Hippocampal formation (tissue), 2 donors: ENCODE measurements at regions not wholly inside any gene's neighbourhood (a gene's known extent, or its start where the extent isn't known, plus 50 kb on each side); places are given as distances from the start of the nearest gene placed in this dataset.

ENCODE experiments used
- DNase-seq, 2 donors: peaks; one replicate each; lab custom pipeline; 2025; lab: John Stamatoyannopoulos, UW

DNA sequence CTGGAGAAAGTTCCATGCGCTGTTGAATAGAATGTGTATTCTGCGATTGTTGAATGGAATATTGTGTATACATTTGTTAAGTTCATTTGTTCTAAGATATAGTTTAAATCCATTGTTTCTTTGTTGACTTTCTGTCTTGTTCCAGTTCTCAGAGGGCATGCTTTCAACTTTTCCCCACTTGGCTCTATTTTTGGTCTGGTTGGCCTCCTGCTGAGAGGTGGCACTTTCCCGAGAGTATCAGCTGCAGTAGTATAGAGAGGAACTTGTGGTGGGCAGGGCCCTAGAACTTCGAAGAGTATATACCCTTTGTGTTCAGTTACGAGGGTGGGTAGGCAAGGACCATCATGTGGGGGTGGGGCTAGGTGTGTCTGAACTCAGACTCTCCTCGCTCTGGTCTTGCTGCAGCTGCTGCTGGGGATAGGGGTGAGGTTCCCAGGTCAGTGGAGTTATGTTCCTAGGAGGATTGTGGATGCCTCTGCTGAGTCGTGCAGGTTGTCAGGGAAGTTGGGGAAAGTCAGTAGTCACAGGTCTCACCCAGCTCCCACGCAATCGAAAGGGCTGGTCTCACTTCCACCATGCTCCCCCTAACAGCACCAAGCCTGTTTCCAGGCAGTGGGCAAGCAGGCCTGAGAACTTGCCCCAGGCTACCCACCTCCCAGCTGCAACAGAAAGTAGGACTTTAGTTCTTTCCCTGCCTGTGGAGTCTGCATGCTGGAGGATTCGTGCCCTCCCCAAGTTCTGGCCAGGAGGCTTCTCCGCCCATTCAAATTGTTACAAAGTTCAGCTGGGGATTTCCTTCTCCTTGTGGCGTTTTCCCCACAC is 118.9 kb upstream of the SSTR4 start:
- no peak for DNase-seq

DNA sequence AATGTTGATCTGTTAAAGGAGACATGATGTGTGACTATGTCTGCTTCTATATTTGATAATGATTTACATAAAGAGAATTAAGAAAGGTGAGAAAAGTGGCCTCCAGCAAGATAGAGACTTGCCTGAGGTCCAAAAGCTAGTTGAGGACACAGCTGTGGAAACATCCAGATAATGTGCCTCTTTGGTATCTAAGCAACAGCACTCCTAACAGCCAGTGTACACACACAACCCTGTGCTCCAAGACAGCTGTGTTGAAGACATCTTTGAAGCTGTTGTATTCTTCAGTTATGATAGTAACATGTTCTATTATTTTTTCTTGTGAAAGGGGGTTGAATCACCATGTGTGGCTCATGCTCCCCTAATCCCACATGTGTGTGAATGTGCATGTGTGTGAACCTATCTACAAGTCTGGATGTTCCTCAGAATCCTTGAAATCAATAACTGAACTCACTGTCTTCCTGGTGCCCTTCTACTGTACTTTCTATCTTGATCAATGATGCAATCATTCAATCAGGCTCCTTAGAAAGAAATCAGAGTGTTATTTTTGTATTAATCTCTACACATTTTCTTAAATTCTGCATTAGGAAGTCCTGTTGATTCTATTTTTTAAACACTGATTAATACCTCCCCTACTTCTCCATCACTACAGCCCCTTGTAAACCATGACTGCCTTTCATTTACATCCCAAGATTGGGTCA is 116.7 kb upstream of the SSTR4 start:
- DNase-seq, result no peak

DNA sequence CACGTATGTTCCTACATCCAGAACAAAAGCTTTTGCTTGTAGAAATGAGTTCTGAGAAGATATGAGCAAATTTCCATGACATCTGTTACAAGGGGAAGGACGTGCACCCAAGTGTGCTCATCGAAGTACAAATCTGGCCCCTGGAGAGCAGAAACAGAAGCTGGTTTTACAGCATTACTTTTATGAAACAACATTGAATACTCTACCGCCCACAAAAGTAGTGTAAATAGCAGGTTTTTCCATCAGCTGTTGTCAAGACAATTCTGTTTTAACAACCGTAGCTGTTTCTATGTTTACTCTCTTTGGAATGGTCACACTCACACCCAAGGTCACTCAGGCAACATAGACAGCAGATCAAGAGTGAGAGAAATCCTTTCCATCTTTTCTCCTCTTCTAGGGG is 114.2 kb upstream of the SSTR4 start:
- no peak for DNase-seq

DNA sequence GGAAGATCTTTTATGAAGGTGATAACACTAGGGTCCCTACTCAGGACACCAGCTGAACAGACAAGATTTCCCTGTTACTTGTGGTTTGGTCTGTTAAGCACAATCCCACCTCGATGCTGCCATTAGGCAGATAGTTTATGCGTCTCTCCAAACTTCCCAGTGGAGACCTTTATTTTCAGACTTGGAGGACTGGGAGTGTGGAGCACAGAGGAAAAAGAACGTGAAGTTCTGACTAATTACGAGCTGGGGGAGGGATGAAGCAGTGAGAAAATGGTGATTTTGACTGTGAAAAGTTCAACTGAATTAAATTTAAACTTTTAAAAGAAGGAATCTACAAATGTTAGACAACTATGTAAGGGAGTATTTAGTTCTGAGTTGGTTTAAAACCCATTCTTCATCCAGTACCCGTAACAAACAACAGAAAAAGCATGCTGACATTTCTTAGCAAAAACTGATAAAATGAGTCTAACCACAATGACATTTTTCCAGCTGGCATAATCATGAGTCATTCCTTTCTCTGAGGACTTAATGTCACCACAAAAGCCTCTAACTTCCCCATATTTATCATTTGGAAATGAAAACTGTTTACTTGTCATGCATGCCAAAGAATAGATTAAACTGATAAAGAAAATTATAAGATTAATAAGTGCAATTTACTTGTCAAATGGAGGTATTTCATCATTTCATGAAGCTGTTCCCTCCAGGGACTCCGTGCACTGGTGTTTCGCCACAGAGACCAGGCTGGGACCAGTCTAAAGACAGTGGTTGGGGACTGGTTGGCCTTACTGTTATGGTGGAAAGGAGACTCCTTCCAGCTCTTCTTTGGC is 113.3 kb upstream of the SSTR4 start:
- no peak for DNase-seq

DNA sequence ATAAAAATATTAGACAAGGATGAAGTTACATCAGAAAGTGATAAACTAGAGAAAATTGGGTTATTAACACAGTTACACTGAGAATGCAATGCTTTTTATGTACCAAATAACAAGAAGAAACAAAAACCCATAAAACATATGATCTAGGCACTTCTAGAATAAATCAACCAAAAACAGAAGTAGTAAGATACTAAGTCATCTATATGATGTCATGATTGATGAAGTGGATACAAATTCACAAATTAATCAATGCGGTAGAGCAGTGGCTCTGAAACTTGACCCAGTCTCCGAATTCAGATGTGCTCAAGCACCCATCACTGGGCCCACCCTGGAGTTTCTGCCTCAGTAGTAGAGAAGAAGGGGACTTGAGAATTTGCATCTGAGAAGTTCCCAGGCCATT is 112.1 kb upstream of the SSTR4 start:
- no peak for DNase-seq

DNA sequence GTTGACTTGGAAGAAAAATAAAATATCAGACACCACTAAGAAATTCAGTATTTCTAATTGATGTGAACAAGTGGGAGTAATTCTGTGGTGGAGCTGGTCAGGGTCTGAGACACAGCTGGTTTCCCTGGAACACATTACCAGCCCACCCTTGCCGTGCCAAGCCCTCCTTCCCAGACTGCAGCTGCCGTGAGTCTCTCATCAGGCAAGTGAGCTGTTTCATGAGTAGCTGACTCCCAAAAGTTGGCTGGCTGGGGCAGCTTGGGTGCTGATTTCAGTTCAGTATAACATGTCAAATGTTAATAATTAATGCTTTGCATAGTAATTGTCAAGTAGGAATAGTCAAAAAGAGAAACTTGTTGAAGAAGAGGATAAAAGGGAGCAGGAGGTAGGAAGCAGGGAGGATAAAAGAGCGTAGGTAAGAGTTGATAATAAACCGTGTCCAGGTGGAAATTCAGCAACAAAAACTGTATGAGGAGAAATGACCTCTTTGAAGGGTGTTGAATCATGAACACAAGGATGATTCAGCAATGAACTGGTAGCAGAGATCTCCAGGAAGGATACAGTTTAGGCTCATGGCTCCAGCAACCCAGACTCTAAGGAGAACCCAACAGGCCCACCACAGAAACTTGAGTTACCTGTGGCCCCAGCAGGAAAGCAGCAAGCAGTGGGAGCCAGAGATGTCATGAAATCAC is 110.9 kb upstream of the SSTR4 start:
- no peak for DNase-seq

DNA sequence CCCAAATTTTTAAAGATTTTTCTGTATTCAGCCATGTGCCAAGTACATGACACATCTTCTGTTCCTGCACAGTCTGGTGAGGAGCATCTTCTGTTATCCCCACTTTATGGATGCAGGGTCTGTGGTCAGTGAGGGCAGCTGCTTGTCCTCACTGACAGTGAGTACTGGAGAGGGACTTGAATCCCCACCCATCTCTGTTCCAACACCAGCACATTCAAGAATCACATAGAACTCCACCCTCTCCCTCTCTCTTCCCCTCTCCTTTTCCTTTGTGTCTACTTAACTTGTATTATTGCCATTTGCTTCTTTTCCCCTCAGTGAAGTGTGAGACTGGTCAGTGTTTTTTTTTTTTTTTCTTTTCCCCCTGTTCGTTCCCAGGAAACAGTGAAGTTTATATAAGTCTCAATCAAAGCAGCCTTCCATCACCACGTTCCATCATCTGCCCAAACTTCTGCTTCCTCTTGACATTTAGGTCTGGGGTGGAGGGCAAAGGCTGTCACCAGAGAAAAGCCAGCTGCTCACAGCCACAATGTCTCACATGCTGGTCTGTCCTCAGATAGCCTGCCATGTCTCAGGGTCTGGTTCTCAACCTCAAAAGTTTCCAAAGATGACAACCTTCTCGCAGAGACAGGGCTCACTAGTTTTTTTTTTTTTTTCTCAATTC is 110.0 kb upstream of the SSTR4 start:
- DNase-seq, result no peak

DNA sequence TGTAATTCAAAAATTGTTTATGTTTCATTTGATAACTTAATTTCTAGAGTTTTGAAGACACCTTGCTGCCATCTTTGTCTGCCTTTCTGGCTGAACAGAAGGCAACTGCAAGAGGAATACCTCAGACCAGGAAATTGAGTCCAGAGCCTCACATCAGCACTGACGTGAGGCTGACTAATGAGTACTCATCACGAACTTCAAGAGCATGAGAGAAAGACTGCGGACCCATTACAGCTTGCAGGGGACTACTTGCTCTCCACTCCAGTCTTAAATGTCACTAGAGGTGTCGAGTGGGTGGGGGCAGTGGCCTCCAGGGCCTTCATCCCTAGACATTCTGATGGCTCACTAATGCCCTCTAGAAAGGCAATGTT is 109.5 kb upstream of the SSTR4 start:
- DNase-seq, result no peak

DNA sequence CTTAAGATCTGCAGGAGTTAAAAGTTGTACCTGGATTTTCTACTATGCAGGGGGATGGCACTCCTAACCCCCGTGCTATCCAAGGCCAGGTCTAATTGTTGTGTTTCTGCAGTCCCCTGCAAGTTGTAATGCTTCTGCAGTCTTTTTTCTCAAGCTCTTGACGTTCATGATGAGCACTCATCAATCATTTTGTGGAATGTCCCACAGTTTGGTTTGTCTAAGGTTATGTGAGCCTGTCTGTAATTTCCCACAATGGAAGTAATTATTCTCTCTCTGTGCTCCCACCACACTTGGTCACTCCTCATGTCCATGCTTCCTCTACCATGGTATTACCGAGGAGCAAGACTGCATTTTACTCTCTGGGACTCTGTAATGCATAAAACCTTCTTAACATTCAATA is 107.6 kb upstream of the SSTR4 start:
- DNase-seq, result no peak

DNA sequence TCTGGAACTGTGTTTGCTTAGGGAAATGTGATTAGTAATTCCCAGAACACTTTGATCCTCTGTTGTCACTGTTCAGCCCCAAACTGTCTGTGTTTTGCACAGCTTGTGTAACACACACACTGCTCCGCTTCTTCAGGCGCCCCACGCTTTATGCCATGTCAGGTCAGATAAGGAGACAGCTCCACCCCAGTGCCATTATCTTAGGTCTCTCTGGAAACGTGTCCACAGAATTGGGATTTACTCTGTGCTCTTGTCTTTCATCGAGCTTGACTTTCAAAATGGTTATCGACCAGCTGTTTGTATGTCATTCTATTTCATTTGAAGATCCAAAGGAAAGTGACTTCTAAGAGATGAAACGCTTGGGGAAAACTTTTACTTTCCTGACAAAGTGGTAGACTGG is 106.4 kb upstream of the SSTR4 start:
- no peak for DNase-seq

DNA sequence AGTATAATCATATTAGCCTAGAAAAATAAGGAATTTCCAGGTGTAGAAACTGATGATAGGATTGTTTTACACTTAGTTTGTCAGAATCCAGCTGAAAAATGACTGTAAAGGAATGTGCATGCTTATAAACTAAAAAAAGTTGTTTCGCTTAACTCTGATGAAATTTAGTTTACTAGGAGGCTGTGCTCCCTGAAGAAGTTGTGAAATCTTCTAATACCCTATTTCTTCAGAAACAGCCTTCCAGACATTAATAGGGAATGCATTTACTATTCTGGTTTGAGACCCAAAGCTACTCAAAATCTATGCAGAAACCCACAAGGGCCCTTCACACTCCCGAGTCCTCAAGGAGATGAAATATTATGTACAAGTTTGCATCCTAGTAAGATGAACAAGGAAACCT is 105.5 kb upstream of the SSTR4 start:
- no peak for DNase-seq

DNA sequence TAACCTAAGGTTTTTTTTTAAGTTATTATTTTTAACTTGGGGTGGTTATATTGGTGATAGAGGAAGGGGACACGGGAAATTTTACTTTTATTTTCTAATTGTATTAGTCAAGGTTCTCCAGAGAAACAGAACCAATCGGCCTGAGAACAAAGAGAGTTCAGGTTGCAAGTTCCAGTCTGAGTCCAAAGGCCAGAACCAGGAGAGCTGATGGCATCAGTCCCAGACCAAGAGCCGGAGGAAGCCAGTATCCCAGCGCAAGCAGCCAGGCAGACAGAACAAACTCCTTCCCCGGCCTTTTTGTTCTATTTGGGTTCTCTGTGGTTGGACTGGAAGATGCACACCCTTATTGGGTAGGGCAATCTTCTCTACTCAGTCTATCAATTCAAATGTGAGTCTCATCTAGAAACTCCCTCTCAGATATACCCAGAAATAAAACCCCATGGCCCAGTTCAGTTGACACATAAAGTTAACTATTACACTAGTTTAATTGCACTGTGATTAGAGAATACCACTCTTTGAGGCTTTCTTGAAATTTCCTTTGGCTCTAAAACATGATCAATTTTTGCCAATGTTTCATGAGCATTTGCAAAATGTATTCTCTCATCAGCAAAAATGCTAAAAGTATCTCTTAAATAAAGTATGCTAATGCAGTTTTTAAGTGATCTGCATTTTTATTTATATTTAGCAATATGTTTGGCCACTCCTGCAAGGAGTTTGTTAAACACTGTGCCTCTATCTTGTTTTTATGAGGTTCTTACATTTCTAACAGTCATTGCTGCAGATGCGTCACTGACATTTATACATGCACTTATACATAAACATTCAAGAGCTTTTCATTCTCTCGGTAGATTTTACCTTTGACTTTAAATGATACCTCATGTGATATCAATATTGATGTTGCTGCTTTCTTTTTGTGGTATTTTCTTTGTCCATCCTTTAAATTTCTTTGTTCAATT is 103.2 kb upstream of the SSTR4 start:
- DNase-seq, result no peak

DNA sequence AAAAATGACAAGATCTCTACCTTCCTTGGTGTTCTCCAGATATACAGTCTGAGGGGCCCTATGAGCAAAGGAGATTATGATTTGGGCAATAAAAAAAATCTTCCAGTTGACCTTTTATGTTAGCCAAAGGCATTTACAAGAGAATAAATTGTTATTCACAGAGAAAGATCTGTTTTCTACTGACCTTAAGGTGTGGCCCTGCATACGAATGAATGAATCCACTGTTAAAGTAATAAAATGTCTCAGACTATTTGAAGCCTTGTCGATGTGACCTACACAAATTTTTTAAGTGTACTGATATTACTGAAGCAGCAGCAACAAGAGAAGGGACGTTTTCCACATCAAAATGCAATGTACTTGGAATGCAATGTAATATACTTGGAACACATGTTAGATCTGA is 95.9 kb upstream of the SSTR4 start:
- no peak for DNase-seq

DNA sequence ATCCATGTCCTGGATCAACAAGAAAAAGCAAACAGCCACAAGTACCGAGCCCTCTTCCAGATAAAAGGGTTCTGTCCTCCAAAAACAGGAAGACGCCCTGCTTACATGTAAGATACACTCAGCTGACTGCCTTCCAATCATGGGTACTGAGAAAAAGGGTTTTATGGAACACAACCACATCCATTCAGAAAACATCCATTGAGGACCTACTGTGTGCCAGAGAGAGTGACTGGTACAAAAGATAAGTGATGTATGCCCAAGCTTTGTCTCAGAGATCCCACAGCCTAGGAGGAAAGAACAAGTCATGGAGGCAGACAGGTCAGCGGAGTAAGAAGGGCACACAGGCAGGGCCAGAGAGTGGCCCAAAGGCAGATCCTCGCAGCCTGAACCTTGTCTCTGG is 94.8 kb upstream of the SSTR4 start:
- DNase-seq, result no peak

DNA sequence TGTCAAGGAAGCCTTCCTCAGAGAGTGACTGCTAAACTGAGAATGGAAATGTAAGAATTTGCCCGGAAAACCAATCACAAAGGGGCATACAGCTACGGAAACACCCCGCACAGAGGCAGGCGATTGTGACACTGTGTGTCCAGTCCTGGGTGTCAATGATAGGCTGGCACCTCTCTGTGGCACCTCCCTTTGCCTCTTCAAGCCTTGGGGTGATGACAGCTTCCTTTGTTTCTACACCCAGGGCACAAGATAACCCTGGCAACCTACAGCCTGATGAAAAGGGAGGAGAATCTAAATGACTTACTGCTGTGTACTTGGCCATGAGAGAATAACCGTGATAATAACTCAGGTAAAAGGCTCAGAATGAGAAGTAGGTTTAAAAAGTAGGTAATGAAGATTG is 93.6 kb upstream of the SSTR4 start:
- no peak for DNase-seq

DNA sequence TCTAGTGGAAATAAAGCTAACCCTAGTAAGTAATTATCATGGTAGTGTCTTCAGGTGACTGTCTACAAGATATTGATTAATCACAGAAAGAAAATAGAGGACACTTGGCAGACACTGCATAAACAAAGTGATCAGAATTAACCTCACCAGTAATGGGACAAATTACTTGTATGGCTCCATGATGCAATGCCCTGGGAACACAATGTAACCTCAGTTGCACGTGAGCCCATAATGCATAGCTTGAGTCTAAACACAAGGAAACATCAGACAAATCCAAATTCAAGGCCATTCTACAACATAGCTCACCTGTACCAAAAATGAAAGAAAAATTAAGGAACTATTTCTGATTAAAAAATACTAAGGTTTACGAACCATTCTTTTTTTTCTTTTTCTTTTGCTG is 92.4 kb upstream of the SSTR4 start:
- no peak for DNase-seq

DNA sequence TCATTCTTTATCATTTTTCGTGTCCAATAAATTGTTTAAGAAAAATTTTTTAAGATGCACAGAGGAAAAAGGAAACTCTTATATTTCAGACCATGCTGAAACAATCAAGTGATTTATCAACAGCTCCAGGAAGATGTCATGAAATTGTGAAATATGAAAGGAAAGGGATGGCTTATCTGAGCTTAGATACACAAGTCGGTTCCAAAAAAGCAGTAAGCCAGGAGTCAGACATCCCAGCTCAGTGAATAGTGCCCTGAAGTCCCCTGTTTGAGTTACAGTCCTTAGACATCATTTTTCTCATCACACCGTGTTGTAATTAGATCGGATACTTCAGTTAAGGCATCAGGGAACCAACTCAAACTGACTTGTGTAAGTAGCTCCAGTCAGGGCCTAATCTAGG is 91.0 kb upstream of the SSTR4 start:
- DNase-seq, result no peak

DNA sequence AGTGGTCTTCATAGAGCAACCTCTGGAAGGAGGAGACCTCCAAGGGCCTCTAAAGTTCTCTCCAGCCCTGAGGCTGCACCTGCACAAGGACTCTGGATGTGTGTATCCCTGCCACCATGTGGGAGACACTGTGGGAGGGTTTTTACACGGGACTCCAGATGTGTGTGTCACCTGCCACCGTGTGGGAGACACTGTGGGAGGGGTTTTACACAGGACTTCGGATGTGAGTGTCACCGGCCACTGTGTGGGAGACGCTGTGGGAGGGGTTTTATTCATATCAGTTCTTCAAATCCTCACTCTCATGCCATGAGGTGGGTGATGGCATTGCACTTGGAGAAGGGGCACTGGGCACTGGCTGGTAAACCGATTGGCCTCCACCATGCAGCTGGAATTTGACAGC is 90.2 kb upstream of the SSTR4 start:
- DNase-seq, result no peak

DNA sequence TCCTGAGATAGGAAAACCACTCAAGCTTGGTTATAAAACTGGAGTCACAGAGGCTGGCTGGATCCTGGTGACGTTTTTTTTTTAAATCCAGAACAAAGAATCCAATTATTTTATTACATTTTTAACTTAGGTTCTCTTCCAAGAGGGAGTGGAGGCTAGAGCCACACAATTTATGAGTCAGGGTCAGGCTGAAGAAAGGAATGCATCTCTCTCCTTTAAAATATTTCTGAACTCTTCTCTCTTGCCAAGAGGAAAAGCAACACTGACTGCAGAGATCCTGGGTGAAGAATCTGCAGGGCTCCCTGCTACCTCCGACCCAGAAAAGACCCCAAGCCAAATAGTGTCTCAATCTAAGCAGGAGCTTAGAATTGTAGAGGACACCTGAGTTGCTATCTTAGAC is 88.5 kb upstream of the SSTR4 start:
- DNase-seq, result no peak

DNA sequence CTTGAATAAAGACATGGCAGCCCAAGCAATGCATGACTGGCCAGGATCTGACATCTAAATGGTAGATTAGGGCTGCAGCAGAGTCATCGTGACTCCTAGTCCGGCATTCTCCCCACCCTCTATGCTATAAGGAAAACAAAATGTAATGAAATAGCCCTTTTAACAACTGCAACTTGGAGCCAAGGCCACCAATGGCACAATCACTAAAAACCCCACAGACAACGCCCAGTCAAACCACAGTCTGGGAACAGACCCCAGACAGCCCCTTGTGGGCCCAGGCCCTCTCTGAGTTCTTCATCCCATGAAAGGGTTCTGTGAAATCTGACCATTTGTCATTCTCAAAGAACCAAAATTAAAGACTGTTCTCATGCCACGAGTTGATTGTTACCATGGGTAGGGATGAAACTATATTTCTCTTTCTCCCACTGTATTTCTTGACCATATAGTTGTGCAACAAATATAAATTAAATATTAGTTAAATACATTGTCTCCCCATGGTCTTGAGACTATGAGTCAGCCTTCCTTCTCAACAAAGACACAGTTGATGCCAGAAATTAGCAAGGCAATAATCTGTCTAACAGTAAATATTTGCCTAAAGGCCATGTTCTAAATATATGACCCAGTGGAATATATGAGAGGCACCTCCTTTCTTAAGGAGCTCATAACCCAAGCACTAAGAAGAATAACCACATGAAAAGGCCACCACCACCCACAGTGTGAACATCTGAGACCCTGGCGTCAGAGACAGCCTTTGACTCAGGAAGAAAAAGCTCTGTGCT is 85.6 kb upstream of the SSTR4 start:
- DNase-seq, result no peak
